ENCODE measurements at regions not wholly inside any gene's neighbourhood (a gene's known extent, or its start where the extent isn't known, plus 50 kb on each side); places are given as distances from the start of the nearest gene placed in this dataset.

- TF ChIP-seq CTCF (conservative IDR thresholded peaks at IDR 0.05; ENCODE audit: low read depth in 2 of 2) (no peak), POLR2AphosphoS5 (IDR thresholded peaks at IDR 0.05; ENCODE audit: low read depth) (no peak), REST (IDR thresholded peaks at IDR 0.05; ENCODE audit: unreplicated experiment) (no peak), ZNF462 (CRISPR knock-in tag; IDR thresholded peaks at IDR 0.05) (no peak), CREB1 (CRISPR knock-in tag; IDR thresholded peaks at IDR 0.05; ENCODE audit: low read depth) (no peak), EZH2 (IDR thresholded peaks at IDR 0.05; ENCODE audit: low read depth, unreplicated experiment) (no peak), EZH2phosphoT487 (IDR thresholded peaks at IDR 0.05; ENCODE audit: unreplicated experiment) (no peak), JUNB (IDR thresholded peaks at IDR 0.05; ENCODE audit: unreplicated experiment) (no peak), ZNF114 (CRISPR knock-in tag; IDR thresholded peaks at IDR 0.05) (no peak), ZNF331 (CRISPR knock-in tag; IDR thresholded peaks at IDR 0.05; ENCODE audit: low read depth) (no peak)
Observed at GRCh38 chr14:86723254-86723624, 1193.3 kb downstream of the FLRT2 start.

All from GM23338 (cell line).